SH-SY5Y (cell line): ENCODE measurements at regions not wholly inside any gene's neighbourhood (a gene's known extent, or its start where the extent isn't known, plus 50 kb on each side); places are given as distances from the start of the nearest gene placed in this dataset.

Experiments used
- GATA2 ChIP-seq: IDR thresholded peaks from 2 replicates; pipeline ENCODE4 v1.6.1; 2011; ENCODE audit warnings: mild to moderate bottlenecking, low read depth, low read length
- GATA3 ChIP-seq: IDR thresholded peaks from 2 replicates; pipeline ENCODE4 v1.6.1; 2011; ENCODE audit warnings: low read depth, mild to moderate bottlenecking, low read length, moderate library complexity

DNA sequence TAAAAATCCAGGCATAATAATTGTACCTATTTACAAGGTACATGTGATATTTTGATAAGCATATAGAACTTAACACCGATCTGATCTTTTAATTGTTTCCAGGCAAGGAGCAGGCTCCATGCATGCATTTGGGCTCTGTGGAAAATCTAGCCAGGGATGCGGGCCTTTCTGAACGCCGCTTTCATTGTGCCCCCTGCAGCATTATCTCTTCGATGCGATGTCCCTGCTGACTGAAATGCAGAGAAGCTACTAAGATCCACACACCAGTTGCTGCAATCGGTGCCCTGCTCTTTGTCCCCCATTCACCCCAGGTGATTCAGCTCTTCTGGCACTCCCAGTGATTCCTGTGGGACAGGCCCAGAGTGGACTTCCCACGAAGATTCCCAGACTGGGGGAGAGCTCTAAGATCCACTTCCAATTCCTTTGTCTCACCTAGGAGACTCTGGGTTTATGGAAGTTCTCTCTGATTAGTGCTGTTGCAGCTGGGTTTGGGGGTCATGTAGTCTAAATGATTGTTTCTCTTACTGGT lies 254.3 kb upstream of the AGA start:
- no peak for TF ChIP-seq GATA2
- TF ChIP-seq GATA3: no peak
